SKM-1 treated with dmso at 0.1 percent for 144 hours (cell line): ENCODE measurements at regions not wholly inside any gene's neighbourhood (a gene's known extent, or its start where the extent isn't known, plus 50 kb on each side); places are given as distances from the start of the nearest gene placed in this dataset.

Source experiments
- DNase-seq: peaks from one replicate; lab custom pipeline; 2025; ENCODE audit not compliant: unreplicated experiment; lab: John Stamatoyannopoulos, UW

DNA sequence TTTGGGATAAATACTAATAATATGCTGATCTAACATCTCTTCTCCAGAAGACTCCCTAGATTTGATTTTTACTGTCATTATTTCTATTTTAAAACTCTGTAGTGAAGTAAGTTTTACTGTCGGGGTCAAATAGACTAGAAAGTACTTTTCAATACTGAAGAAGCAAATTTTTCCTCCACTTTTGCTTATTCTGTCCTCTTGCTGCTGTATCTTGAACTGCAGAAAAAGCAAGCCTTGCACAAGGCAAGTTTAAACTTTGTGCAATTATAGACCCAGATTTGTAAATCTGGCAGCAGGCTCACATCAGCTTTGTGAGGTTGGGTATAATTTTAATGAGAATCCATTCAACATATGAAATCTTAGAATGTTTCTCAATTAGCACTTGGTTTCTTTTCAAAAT, 151.1 kb upstream of the ETS2 start:
- DNase-seq, result no peak

DNA sequence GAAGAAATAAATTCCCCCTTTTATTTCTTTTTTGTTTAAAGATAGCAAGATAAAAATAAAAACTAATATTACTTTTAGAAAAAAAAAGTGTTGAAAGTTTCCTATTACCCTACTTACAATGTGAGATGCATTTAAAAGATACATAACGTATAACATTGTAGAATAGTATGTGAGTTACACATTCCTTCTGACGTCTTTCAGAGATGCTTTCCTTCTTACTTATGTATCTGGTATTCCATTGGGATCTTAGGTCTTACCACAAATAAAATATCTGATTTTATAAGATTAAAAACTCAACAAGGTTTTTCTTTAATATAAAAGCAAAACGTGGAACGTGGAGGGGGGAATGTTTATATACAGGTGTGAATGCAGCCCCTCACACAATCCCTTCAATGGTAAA, 147.2 kb upstream of the ETS2 start:
- DNase-seq, result no peak

DNA sequence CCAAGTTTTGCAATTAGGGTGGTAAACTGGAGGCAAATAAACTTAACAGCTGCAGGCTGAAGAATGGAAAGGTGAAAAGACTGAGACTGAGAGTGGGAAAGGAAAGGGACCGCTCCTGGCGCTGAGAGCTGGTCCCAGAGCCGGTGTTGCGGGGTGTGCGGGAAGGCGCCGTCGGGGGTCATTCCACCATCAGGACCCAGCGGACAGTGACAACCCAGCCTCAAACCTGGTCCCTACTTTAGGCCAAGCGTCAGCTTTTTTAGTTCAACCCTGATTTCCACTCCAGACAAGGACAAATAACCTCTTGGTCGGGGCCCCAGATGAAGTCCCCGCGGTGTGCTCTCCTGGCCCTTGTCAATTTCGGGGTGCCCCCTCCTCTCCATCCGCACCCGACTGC, 145.8 kb upstream of the ETS2 start:
- no peak for DNase-seq

GRCh38 chr21:38660333-38661196, 145.2 kb upstream of the ETS2 start:
- no peak for DNase-seq

DNA sequence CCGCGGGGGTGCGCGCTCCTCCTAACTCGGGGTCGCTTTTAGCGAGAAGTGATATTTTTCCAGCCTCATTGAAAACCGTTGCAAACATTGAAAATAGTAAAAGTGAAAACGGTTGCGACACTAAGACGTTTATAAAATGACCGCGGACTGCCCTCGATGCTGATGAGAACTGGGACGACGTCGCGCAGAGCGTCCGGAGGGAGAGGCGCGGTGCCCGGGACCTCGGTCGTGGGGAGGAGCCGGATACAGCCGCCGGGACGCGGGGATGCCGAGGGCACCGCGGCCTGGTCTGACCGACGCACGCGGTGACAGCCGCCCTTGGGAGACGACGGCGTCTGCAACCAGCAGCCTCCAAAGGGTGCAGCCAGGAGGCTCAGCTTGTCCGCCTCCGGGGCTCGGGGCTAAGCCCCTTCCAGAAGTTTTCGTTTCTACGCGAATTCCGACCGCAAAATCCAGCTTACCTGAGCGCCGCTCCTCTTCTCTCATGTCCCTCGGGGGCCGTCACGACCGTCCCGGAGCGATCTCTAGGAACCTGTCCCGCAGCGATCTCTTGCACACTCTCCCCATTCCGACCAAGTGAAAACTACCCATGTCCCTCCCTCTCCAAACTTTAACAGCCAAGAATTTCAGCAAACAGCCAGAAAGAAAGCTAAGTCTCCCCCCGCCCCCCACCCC, 144.4 kb upstream of the ETS2 start:
- DNase-seq, result no peak

- no peak for DNase-seq
These were observed 143.7 kb upstream of the ETS2 start for GRCh38 chr21:38661889-38662568.

- no peak for DNase-seq
These were observed 142.4 kb upstream of the ETS2 start for GRCh38 chr21:38663282-38663681.

- no peak for DNase-seq
These were observed 141.4 kb upstream of the ETS2 start for GRCh38 chr21:38664315-38664714.

DNA sequence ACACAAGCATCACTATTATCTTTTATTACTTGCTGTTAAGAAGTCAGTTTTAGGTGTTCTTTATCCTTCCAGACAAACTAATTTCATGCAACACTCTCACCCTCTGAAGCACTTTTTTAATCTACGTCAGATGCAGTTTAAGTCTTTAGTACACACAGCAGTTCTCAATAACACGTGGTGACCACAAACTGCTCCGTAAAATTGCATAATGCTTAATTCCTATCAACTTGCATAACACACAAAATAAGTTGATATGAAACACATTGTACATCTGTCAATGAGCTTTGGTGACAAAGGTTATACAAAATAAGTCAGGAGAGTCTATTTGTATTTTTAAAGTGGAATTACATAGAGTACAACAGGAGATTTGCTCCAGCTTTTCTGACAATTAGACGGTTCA, 140.9 kb upstream of the ETS2 start:
- no peak for DNase-seq

DNA sequence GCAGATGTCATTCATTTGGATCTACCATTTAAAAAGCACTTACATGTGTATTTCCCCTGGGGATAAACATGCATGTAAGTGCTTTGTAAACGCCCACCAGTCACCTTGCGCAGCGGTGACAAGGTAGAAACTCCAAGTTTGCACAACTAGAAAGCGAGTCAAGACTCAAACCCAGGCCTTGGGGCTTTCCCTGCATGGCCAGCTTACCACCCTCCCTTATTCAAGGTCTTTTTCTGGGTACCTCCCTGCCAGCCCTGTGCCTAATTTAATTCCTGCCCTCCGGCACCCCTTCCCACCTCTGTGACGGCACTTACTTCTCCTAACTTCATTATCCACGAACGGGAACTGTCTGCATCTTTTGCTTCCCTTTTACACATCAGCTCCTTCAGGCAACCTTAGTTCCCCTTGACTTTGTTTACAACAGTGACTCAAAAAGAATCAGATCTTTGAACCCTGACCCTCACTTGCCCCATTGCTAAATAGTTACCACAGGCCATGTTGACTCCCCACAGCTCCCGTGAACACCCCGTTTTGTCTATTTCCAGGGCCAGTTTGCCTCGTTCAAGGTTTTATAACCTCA, 138.3 kb upstream of the ETS2 start:
- peak; percentile 60 for DNase-seq

DNA sequence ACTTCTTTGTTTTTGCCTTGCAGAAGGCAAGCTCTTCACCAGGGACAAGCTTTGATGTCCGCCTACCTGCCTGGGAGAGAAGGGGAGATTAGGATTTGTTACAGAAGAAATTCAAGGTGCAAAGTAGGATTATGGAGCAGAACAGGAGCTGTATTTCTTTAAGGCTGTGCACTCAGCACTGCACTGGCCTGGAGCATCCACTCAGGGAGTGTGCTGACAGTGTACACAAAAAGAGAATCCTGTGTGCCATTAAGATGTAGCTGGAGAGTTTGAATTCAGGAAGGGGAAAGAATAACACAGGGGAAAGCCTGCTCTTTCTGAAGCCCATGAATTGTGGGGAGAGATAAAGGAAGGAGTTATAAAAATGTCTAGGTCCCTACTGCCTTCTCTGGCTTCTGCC, 137.7 kb upstream of the ETS2 start:
- DNase-seq, result no peak

GRCh38 chr21:38668541-38668940, 137.2 kb upstream of the ETS2 start:
- no peak for DNase-seq

DNA sequence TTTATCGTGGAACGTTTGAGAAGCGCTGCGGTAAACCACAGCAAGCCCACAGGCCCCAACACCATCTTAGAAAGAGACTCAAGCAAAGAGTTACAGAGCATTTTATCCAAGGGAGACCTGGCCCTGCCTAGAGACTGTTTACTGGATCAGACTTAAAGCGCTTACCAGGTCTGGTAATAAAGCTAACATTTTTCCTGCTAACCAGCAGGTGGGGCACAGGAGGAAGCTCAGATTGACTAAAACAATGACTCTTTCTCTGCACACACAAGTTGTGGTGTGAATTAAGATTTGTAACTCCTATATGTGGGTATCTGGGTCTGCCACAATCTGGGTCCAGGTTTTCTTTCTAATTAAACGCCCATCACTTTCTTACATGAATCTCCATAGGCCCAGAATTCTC, 136.5 kb upstream of the ETS2 start:
- DNase-seq, result peak; percentile 14

GRCh38 chr21:38670861-38671260, 134.9 kb upstream of the ETS2 start:
- no peak for DNase-seq

- no peak for DNase-seq
These were observed 134.0 kb upstream of the ETS2 start for GRCh38 chr21:38671773-38672172.

GRCh38 chr21:38675182-38675824, 130.4 kb upstream of the ETS2 start:
- DNase-seq, result no peak

- DNase-seq, result no peak
These were observed 126.9 kb upstream of the ETS2 start for GRCh38 chr21:38678827-38679226.

GRCh38 chr21:38679534-38679933, 126.2 kb upstream of the ETS2 start:
- DNase-seq, result peak; percentile 11

- DNase-seq, result no peak
These were observed 125.3 kb upstream of the ETS2 start for GRCh38 chr21:38680401-38680800.

DNA sequence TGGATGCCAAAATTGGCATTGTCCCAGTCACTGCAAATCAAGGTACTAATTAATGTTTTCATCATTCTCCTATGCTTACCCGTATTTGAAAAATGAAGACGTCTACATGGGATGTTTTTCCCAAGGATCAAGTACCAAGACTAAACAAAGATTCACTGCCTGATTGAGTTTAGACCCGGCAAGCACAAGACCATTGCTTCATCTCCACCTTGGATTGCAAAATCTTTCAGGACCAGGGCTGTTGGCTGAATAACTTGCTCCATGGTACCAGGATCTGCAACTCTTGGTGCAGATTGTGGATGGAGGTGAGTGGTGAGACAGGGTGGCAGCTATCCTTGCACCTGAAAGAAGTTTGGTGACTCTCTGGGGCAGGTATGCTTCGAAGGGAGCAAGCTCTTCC, 122.5 kb upstream of the ETS2 start:
- no peak for DNase-seq

DNA sequence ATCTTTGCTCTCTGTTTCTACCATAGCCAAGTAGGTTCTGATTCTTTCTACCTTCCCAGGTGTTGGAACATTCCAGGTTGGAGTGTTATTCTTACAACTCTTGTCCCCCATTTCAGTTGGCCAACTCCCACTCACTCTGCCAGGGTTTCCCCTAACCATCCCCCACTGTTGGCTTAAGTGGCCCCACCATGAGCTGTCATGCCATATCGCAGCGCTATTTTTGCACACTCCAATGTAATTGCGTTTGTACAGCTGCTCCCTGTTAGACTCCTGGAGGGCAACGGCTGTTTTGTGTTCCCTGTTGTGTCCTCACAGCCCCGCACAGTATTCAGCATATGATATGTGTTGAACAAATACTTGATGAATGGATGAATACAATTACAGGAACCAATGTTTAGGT, 117.7 kb upstream of the ETS2 start:
- no peak for DNase-seq
